Thymus (tissue), 11 donors: ENCODE measurements at regions not wholly inside any gene's neighbourhood (a gene's known extent, or its start where the extent isn't known, plus 50 kb on each side); places are given as distances from the start of the nearest gene placed in this dataset.

Experiments used
- DNase-seq, 9 donors: peaks; one replicate each; pipeline ENCODE4 v3.0.0-alpha.2; 2013; ENCODE audit warnings: low spot score in 9 of 9, low read depth in 6 of 9, missing footprints in 1 of 9
- H3K27ac ChIP-seq, 2 donors: one replicate each; pipeline ENCODE4 v1.5.1; 2013; ENCODE audit warnings: control low read depth in 1 of 2, low read depth in 1 of 2, low read length in 1 of 2, mild to moderate bottlenecking in 1 of 2, moderate library complexity in 1 of 2
- H3K27me3 ChIP-seq, 2 donors: one replicate each; pipeline ENCODE4 v1.5.1; 2013; ENCODE audit warnings: low read length in 1 of 2; ENCODE audit not compliant: control insufficient read depth in 2 of 2, insufficient read depth in 1 of 2
- H3K36me3 ChIP-seq, 2 donors: one replicate each; pipeline ENCODE4 v1.5.1; 2013; ENCODE audit warnings: low read length in 1 of 2, mild to moderate bottlenecking in 1 of 2, moderate library complexity in 1 of 2; ENCODE audit not compliant: control insufficient read depth in 2 of 2, insufficient read depth in 2 of 2
- H3K4me1 ChIP-seq, 2 donors: one replicate each; pipeline ENCODE4 v1.5.1; 2013; ENCODE audit warnings: low read length in 2 of 2; ENCODE audit not compliant: control insufficient read depth in 2 of 2, insufficient read depth in 2 of 2
- H3K4me3 ChIP-seq, 2 donors: one replicate each; pipeline ENCODE4 v1.5.1; 2013; ENCODE audit warnings: low read length in 2 of 2, control low read depth in 1 of 2, mild to moderate bottlenecking in 1 of 2
- H3K9me3 ChIP-seq, 2 donors: one replicate each; pipeline ENCODE4 v1.5.1; 2013; ENCODE audit warnings: low read length in 1 of 2, mild to moderate bottlenecking in 1 of 2; ENCODE audit not compliant: control insufficient read depth in 2 of 2, insufficient read depth in 1 of 2
- WGBS: extraction: QIAGEN DNeasy Blood & Tissue Kit; methylation state at CpG from one replicate; pipeline ENCODE4 v1.1.7; 2013; 5-methylcytosine and 5-hydroxymethylcytosine counted together
- donor health status: healthy.

DNA sequence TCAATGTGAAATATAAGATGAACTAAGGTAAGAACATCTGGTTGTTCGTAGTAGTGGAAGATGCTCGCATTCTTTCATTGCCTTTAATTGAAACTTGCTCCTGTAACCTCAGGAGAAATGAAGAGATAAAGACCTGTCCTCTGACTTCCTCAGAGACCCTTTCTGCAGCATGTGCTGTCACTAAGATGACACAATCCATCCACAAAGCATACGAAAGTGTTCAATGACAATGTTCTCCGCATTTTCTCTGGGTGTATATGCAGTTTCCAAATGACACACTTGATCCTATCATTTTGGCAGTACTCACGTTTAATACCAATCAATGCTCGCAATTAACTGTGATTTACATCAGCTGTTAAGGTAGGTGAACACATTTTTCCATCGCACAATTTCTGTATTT is 65.8 kb downstream of the PRL start:
- WGBS: 98% methylated on average over 7 of the region's 7 CpGs
- Histone ChIP-seq H3K4me3 (no peak overlapping the region), H3K27ac (no peak overlapping the region)

DNA sequence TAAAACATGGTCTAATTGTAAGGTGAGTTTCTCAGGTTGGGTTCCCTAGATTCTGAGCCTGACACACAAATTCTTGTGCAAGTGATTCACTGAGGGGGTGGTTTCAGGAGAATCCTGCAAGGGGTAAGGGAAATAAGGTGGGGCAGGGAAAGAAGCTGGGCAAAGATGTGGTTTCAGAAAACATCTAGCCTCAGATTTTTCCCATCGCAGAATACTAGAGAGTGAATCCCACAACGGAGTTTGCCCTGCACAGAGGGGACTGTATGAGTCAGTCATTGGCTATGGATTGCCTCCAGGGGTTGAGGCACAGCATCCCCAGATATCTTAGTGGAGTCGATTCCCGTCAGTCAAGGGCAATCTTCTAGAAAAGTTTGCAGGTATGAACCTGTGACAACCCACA is 65.2 kb downstream of the PRL start:
- DNase-seq: no peak
- peaks cover 2 to 6% of the 10 kb centered on the region in 2 donors for H3K4me1 ChIP-seq
- 86% methylated on average over 4 of the region's 4 CpGs for WGBS
- no peaks in the 10 kb centered on the region for H3K36me3 ChIP-seq
- no peaks in the 10 kb centered on the region for H3K9me3 ChIP-seq
- no peak overlapping the region for H3K27ac ChIP-seq
- no peak overlapping the region for H3K4me3 ChIP-seq
- H3K27me3 ChIP-seq: no peaks in the 10 kb centered on the region

More for the DNA sequence above, 65.8 kb downstream of the PRL start:
- H3K9me3 ChIP-seq: no peaks in the 10 kb centered on the region
- H3K36me3 ChIP-seq: no peaks in the 10 kb centered on the region
- peaks cover 2 to 6% of the 10 kb centered on the region in 2 donors for H3K4me1 ChIP-seq
- no peak for DNase-seq
- H3K27me3 ChIP-seq: no peaks in the 10 kb centered on the region

DNA sequence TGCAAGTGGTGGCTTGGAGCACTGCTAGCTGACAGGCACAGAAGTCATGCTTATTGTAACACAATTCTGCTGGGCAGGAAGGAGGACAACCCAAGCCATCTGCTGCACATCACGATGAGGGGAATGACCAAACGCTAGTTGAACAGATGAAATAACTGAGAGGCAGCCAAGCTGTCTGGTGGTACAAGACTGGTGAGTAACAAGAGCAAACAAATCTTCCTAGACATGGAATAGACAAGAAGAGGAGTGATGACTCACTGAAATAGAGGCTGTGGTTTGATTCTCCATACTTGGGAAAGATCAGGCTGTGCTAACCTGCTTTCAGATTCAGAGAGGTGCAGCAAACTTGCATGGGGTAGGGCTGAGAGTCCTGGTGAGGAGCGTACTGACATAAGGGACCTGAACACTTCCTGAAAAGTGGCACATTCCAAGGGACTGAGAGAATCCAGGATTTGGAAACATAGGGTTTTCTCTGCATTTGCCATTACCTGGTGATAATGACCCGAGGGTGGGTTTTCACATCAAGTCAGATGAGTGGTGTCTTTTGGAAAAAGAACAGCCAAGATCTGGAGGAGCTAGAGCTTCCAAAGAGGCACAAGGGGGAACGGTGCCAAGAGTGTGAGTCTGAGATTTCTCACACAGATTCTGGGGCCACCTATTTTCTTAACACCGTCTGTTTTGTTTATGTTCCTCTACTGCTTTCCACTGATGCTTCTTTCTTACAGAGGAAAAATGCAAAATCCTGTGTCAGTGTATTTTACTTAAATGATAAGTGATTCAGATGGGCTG is 60.0 kb downstream of the PRL start:
- Histone ChIP-seq H3K27me3 (no peaks in the 10 kb centered on the region), H3K27ac (no peak overlapping the region), H3K36me3 (no peaks in the 10 kb centered on the region), H3K4me3 (no peak overlapping the region), H3K9me3 (no peaks in the 10 kb centered on the region), H3K4me1 (no peaks in the 10 kb centered on the region)
- 70% methylated on average over 6 of the region's 6 CpGs for WGBS
- no peak for DNase-seq
